UCSD-AML1 (cell line): ENCODE measurements at regions not wholly inside any gene's neighbourhood (a gene's known extent, or its start where the extent isn't known, plus 50 kb on each side); places are given as distances from the start of the nearest gene placed in this dataset.
"Not testable (repeated sequence)": the region's sequence is repeated elsewhere in the genome, so short reads cannot be mapped to it uniquely, and the experiment has no call there.

Experiments used
- DNase-seq: peaks from one replicate; lab custom pipeline; 2025; ENCODE audit not compliant: unreplicated experiment; lab: John Stamatoyannopoulos, UW

DNA sequence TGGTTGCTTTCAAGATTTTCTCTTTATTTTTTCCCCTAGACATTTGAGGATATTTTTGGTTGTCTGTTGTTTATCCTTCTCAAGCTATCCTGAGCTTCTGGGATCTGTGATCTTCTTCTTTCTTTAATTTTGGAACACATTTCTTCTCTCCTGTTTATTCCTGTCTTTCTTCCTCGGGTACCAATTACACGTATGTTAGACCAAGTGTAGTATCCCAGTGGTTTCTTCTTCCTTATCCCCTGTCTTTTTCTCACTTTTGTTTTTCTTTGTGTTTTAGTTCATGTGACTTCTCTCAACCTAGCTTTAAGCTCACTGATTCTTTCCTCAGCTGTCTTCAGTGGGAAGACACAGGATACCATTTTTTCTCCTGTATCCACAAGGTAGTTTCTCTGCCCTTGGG lies 120.0 kb downstream of the GALR1 start:
- no peak for DNase-seq

- DNase-seq, result no peak
These were observed 124.2 kb downstream of the GALR1 start for GRCh38 chr18:77373730-77374445.

DNA sequence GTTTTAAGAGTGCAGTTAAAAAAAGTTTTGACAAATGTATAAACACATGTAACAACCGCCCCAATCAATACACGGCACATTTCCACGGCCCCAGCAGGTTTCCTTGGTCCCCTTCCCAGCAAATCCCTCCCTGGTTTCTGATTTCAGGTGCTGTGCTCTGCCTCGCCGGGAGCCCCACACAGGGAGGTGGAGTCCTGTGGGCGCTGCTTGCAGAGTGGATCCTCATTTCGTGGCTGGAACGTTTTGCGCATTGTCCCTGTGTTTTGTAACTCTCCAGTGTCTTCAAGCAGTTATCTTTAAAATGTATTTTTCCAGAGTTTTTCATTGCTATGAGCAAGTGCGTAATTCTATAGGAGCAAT lies 124.8 kb downstream of the GALR1 start:
- no peak for DNase-seq

GRCh38 chr18:77376043-77376732 lies 126.5 kb downstream of the GALR1 start:
- no peak for DNase-seq

DNA sequence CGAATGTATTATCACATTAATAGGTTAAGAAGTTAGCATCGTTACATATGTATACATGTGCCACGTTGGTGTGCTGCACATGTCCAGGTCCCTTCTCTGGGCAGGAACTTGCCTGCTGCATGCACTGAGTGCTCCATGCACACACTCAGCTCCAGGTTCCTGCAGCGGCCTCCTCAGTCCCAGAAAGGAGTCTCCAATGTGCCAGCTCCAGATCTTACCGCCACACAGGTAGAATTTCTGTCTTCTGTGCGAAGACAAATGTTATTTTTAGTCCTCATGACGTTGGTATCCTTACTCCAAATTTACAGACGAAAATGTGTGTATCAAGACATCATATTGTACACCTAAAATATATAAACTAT lies 127.1 kb downstream of the GALR1 start:
- no peak for DNase-seq

GRCh38 chr18:77377813-77378212 lies 128.2 kb downstream of the GALR1 start:
- no peak for DNase-seq

- DNase-seq, result no peak
These were observed 130.4 kb downstream of the GALR1 start for GRCh38 chr18:77379976-77380509.

DNA sequence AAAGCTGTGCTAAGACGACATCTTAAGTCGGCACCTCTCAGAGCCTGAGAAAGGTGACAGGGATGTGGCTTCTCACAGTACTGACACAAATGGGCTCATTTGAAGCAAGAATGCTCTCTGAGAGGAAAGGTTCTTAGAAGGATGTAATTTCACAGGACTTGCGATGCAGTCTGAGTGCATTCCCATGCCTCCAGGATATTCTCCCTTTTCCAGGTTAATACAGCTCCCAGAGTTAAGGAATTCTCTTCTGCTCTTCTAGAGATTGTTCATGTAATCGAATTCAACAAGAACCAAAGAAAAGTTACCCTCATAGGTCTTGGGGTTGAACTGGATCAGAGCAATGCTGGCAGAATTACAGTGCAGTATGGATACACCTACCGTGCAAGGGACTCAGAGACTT lies 131.0 kb downstream of the GALR1 start:
- no peak for DNase-seq

- no peak for DNase-seq
These were observed 142.7 kb downstream of the GALR1 start for GRCh38 chr18:77392321-77392720.

DNA sequence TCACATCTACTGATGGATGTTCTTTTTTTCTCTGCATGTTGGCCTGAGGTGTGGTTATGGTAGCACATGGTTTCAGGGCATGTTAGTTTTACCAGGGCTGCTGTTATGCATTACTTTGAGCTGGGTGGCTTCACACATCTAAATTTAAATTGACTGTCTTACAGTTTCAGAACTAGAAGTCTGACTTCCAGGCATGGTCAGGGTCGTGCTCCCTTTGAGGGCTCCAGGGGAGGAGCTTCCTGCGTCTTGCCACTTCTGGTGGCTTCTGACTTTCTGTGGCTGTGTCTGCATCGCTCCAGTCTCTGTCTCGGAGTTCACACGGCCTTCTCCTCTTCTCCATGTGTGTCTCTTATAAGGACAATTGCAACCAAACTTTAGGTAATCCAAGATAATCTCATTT lies 143.9 kb downstream of the GALR1 start:
- DNase-seq, result no peak

GRCh38 chr18:77395953-77396352 lies 146.3 kb downstream of the GALR1 start:
- no peak for DNase-seq

GRCh38 chr18:77397056-77397455 lies 147.4 kb downstream of the GALR1 start:
- DNase-seq, result no peak

DNA sequence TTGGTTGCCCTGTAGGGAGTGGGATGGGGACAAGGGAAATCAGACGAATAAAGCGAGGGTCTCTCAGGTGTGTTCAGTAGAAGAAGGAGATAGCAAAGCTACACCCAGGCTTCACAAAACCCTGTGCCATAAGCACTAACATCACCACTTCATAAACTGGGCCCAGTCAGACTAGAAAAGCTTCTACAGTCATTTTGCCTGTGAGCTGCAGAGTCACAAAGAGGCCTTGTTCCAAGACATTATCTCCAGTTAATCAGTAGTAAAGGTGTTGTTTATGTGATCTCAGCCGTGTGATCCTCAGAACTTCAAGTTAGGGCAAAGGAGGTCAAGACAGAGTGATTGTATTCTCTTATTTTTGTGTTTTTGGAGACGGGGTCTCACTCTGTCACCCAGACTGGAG lies 148.0 kb downstream of the GALR1 start:
- no peak for DNase-seq

DNA sequence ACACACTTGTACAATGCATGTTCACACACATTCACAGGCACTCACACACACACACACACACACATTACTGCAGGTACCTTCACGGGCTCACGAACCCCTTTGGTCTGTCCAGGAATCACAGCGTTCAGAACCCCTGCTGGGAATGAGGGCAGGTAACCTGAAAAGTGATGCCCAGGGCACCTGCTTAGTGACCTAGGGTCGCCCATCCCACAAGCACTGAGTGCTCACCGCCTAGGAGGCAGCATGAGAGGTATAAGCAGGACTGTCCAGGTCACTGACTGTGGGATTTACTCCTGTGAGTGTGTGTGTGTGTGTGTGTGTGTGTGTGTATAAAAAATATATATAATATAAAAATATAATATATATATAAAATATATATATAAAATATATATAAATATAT lies 150.9 kb downstream of the GALR1 start:
- DNase-seq, result no peak

DNA sequence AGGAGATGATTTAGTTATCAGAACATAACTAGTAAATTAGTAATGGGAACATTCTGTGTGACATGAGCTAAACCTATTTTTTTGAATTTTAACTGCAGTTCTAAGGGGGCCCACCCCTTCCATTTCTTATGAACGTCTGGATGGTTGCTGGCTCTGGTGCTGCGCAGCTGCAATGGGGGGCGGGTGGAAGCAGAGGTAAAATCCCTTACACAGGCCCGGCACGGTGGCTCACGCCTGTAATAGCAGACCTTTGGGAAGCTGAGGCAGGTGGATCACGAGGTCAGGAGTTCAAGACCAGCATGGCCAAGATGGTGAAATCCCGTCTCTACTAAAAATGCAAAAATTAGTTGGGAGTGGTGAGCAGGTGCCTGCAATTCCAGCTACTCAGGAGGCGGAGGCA lies 151.5 kb downstream of the GALR1 start:
- DNase-seq, result no peak

DNA sequence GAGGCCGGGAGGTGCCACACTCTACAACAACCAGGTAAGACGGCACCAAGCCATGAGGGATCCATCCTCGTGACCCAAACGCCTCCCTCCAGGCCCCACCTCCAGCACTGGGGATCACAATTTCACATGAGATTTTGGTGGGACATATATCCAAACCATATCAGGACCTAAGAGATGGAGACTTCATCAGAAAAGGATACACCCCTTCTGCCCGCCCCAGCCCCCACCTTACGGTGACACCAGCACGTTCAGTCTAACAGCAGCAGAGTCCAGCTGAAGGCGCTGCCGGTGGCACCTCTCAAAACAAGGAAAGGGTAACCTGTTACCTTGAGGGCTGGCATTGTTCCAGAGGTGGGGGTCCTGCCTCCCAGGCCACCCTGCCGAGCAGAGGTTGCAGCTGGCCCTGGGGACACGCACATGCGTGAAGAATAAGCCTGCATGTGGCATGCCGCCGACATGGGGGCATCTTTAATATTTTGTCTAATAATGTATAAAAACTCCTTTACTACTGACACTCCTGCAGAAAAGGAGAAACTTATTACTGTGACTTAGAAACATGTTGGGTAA lies 154.4 kb downstream of the GALR1 start:
- no peak for DNase-seq

- no peak for DNase-seq
These were observed 155.4 kb downstream of the GALR1 start for GRCh38 chr18:77405096-77405495.

GRCh38 chr18:77407733-77408132 lies 158.1 kb downstream of the GALR1 start:
- no peak for DNase-seq

DNA sequence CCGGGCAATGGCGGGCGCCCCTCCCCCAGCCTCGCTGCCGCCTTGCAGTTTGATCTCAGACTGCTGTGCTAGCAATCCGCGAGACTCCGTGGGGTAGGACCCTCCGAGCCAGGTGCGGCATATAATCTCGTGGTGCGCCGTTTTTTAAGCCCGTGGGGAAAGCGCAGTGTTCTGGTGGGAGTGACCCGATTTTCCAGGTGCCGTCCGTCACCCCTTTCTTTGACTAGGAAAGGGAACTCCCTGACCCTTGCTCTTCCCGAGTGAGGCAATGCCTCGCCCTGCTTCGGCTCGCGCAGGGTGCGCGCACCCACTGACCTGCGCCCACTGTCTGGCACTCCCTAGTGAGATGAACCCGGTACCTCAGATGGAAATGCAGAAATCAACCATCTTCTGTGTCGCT lies 171.9 kb downstream of the GALR1 start:
- not testable (repeated sequence) for DNase-seq

- no peak for DNase-seq
These were observed 173.6 kb downstream of the GALR1 start for GRCh38 chr18:77422974-77423867.

GRCh38 chr18:77433076-77433475 lies 183.4 kb downstream of the GALR1 start:
- DNase-seq, result no peak
